Endothelial cell of umbilical vein (primary cell): ENCODE measurements at regions not wholly inside any gene's neighbourhood (a gene's known extent, or its start where the extent isn't known, plus 50 kb on each side); places are given as distances from the start of the nearest gene placed in this dataset.

ENCODE experiments used
- CTCF ChIP-seq, 2 donors: IDR thresholded peaks; 1 replicate in 1 of 2; 2 replicates in 1 of 2; pipeline ENCODE4 v1.5.1; 2011; ENCODE audit warnings: low read length in 2 of 2, mild to moderate bottlenecking in 2 of 2, moderate library complexity in 2 of 2, control low read depth in 1 of 2, inconsistent platforms in 1 of 2, low read depth in 1 of 2; ENCODE audit not compliant: insufficient read depth in 1 of 2; ENCODE audit errors: extremely low read depth in 1 of 2
- POLR2A ChIP-seq: IDR thresholded peaks from 2 replicates; pipeline ENCODE4 v1.6.1; 2012; ENCODE audit warnings: low read depth, mild to moderate bottlenecking, control low read depth, low read length

GRCh38 chr2:41283079-41283775, 764.6 kb upstream of the PKDCC start:
- TF ChIP-seq POLR2A (no peak), CTCF (IDR thresholded peaks at IDR 0.05; ENCODE audit: extremely low read depth in 1 of 2, insufficient read depth in 1 of 2, low read depth in 1 of 2, low read length in 2 of 2) (peak in 1 of 2 donors; percentile 4)
